GM21529 (cell line): ENCODE measurements at regions not wholly inside any gene's neighbourhood (a gene's known extent, or its start where the extent isn't known, plus 50 kb on each side); places are given as distances from the start of the nearest gene placed in this dataset.

Experiments used
- ATAC-seq: cut with Tn5 transposase; IDR thresholded peaks from one replicate; pipeline ENCODE4 v1.9.1; 2021; ENCODE audit not compliant: unreplicated experiment

DNA sequence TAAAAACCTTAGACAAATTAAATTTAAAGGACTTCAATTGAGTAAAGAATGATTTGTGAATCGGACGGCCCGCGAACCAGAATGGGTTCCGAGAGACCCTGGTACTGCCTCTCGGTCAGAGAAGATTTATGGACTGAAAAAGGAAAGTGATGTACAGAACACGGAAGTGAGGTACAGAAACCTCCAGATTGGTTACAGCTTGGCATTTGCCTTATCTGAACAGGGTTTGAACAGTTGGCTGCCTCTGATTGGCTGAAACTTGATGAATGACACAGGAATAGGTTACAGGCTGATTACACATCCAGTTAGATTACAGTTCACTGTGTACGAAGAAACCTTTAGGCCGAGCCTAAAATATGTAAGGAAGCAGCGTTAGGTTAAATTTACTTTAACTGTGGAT is 156.5 kb upstream of the EGFLAM start:
- no peak for ATAC-seq

- ATAC-seq = no peak
Measured at GRCh38 chr5:38099205-38100168, 158.9 kb upstream of the EGFLAM start.

GRCh38 chr5:38094889-38095288 is 163.5 kb upstream of the EGFLAM start:
- ATAC-seq = no peak

DNA sequence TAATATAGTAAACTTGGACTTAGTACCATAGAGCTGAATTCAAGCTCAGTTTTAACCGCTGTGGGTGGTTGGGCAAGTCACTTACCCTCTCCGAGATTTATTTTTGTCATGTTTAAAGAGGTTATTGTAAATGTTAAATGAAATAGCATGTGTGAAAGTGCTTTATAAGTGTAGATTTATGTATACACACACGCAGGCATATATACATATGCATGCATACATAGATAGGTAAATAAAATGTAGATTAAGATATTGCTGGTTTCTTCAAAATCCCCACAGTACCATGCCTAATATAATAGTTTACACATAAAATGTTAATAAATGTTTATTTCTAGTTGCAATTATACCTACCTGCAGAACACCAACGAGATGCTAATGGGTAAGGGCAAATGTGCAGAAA is 164.5 kb upstream of the EGFLAM start:
- ATAC-seq = no peak

- ATAC-seq = no peak
Measured at GRCh38 chr5:38086777-38087176, 171.6 kb upstream of the EGFLAM start.

DNA sequence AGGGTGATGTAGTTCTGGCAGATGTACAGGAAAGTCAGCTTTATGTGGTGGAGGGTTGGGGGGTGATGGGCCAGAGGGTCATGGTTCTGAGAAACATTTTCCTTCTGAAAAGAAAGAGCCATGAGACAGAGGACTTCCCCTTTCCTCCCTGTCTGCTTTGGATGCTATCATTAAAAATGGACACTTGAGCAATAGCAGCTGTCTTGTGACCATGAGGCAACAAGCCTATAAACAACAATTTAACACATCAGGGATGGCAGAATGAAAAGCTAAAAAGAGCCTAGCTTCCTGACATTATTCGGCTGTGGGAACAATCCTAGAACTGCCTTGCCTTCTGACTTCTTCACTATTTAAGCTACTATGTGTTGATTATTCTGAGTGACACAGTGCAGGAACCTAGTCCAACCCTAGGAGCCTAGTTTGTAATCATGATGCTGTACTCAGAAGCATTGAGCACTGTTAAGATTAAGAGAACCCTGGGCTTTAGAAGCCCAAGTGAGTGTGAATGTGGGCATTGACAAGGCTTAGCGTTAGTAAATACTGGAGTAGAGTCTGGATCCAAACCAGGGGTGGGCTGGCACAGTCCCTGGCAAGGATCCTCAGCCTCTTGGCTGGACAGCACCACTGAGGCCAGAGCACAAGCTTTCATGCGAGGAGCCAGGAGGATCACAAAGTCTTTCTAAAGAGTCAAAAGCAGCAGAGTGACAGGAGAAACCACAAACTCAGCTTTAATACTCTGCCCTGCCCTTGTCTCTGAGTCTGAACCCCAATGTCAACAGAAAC is 178.5 kb upstream of the EGFLAM start:
- ATAC-seq = no peak

DNA sequence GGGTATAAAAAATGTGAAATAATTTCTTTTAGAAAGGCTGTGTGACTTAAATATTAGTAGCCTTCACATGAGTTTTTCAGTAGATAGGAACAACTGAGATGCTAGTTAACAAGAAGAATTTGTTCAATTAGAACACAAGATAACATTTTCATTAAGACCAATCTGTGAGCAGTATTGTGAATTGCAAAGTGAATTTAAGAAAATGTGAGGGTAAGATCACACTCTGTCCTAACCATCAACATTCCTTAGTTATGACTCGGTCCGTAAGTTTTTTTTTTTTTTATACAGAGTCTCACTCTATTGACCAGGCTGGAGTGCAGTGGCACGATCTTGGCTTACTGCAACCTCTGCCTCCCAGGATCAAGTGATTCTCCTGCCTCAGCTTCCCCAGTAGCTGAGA is 180.2 kb upstream of the EGFLAM start:
- ATAC-seq = no peak

DNA sequence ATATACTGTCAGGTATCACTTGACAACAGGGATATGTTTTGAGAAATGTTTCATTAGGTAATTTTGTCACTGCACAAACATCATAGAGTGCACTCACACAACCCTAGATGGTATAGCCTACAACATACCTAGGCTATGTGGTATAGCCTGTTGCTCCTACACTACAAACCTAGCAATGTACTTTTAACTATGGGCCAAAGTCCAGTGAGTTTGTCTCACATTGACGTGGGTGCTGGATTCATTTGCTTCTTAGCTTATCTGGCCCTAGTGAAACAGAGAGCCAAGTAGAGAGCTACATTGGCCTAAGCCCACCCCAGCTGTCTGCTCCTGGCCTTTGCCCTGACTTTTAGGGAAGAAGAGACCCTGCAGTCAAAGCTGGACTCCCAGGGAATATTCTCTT is 180.7 kb upstream of the EGFLAM start:
- no peak for ATAC-seq

DNA sequence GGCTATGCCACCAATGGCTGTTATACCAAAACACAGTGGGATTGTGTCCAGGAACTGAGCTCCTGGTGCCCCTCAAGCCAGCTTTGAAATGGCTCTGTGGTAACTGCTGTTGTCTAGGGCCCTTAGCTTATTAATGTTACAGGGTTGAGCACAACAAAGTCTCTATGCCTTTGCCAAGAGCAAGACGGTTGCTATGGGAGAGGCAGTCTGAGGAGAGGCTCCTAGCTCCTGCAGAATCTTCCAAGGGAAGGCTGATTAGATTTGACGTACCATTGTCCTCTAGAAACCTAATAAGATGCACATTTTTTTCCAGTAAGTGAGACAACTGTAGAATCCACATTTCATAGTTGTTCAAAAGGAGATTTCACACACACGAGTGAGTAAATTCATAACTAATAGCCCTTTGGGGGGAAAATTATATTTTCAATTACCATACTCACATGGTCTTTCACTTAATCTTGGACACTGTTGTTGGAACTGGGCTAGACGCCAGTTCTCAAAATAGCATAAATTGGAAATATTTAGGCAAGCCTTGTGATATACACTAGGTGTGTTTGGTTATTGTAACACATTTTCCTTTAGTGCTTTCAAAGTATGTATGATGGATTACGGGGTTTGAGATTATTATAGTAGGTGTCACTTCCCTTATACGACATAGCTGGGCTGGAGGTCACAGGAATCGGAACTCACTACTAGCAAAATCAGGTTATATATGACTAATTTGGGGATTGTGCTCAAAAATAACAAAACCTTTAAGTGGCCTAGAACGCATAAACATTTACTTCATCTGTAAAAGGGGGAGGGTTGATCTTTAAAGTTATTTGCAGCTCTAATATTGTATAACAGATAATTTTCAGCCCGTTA is 186.3 kb upstream of the EGFLAM start:
- ATAC-seq = no peak

DNA sequence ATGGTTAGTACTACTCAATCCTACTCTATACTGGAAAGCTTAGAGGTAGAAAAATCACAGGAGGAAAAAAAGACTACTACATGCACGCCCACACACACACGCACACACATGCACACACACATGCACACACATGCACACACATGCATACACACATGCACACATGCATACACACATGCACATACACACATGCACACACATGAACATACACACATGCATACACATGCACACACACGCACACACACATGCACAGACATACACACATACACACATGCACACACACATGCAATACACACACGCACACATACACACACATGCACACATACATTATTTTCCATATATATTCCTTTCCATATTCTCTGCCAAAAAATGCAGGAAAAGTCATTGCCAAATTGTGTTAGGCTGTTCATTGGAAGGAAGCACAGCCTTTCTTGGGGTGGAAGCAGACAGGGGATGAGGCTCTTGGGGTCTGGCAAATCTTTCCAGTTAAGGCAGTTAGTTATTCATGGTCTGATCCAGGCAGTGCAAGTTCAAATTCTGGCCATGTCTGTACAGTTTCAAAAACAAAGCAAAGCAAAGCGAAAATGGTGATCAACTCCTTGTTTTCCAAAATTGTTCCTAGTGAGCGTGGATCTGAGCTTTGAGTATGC is 187.9 kb upstream of the EGFLAM start:
- no peak for ATAC-seq

GRCh38 chr5:38069360-38069759 is 189.0 kb upstream of the EGFLAM start:
- no peak for ATAC-seq

- no peak for ATAC-seq
Measured at GRCh38 chr5:38060354-38060753, 198.0 kb upstream of the EGFLAM start.

- no peak for ATAC-seq
Measured at GRCh38 chr5:38059876-38060275, 198.5 kb upstream of the EGFLAM start.

DNA sequence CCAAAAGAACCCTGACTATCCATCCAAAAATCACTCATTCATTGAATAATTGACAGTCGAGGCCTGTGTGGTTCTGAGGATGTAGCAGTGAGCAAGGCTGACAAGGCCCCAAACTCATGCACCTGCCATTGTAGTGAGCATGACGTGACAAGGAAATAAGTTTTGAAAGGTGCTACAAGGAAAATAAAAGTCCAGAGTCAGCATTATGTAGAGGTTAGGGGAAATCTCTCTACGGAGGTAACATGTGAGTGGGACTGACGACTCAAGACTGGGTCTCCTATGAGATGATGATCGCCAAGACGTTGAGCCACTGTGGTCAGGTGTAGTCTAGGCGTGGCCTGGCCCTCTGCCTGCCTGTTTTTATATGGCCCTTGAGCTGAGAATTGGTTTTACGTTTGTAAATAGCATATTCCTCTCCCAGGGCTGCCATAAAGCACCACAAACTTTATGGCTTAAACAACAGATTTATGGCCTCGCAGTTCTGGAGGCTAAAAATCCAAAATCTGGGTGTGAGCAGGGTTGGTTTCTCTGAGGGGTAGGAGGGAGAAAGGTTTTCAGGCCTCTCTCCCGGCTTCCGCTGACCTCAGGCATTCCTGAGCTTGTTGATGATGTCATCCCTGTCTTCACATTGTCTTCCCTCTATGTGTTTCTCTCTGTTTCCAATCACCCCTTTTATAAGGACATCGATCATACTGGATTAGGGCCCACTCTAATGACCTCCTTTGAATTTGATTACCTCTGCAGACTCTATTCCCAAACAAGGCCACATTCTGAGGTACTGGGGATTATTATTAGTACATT is 206.4 kb upstream of the EGFLAM start:
- no peak for ATAC-seq

GRCh38 chr5:38048400-38048799 is 208.6 kb upstream of the GDNF start:
- ATAC-seq = no peak

DNA sequence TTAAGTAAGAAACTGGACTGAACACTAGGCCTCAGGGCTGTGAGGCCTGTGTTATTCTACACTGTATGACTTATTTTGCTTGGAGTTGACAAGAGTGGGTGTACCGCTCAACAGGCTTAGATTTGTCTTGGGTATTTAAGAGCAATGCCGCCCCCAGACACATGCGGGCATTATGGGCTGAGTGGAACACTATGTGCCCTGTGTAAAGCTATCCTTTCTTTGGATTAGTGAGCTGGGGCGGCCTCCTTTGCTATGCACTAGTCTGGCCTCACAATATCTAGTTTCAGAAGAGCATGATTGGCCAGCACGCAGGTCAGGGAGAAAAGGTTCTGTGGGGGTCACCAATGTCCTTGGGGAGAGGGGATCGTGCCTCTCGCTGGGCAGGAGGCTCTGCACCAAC is 206.3 kb upstream of the GDNF start:
- ATAC-seq = no peak

DNA sequence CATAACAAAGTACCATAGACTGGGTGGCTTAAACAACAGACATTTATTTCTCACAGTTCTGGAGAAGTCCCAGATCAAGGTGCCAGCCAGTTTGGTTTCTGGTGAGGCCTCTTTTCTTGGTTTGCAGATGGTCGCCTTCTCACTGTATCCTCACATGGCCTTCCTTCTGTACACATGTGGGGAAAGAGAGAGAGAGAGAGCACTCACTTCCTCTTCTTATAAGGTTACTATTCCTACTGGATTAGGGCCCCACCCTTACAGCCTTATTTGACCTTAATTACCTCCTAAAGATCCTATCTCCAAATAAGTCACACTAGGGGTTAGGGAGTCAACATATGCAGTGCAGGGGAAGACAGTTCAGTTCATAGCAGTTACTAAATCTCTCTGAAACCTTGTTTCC is 205.6 kb upstream of the GDNF start:
- ATAC-seq = no peak

GRCh38 chr5:38039826-38040225 is 200.0 kb upstream of the GDNF start:
- ATAC-seq = no peak

- ATAC-seq = no peak
Measured at GRCh38 chr5:38039091-38039490, 199.2 kb upstream of the GDNF start.

GRCh38 chr5:38036765-38037164 is 196.9 kb upstream of the GDNF start:
- no peak for ATAC-seq
